NCI-H1694 (cell line): ENCODE measurements at regions not wholly inside any gene's neighbourhood (a gene's known extent, or its start where the extent isn't known, plus 50 kb on each side); places are given as distances from the start of the nearest gene placed in this dataset.

Source experiments
- DNase-seq: peaks from one replicate; lab custom pipeline; 2025; lab: John Stamatoyannopoulos, UW

GRCh38 chr11:19330416-19330815, 89.7 kb upstream of the E2F8 start:
- no peak for DNase-seq

- DNase-seq: no peak
Observed at GRCh38 chr11:19329970-19330369, 89.2 kb upstream of the E2F8 start.

- DNase-seq: no peak
Observed at GRCh38 chr11:19328586-19329311, 88.0 kb upstream of the E2F8 start.

- DNase-seq: no peak
Observed at GRCh38 chr11:19327280-19327679, 86.5 kb upstream of the E2F8 start.

- no peak for DNase-seq
Observed at GRCh38 chr11:19326499-19326898, 85.8 kb upstream of the E2F8 start.

GRCh38 chr11:19323502-19323901, 82.8 kb upstream of the E2F8 start:
- DNase-seq: no peak

- no peak for DNase-seq
Observed at GRCh38 chr11:19321351-19321750, 80.6 kb upstream of the E2F8 start.

- no peak for DNase-seq
Observed at GRCh38 chr11:19320827-19321226, 80.1 kb upstream of the E2F8 start.

GRCh38 chr11:19316434-19316833, 75.7 kb upstream of the E2F8 start:
- no peak for DNase-seq

GRCh38 chr11:19315511-19315910, 74.8 kb upstream of the E2F8 start:
- no peak for DNase-seq

- DNase-seq: no peak
Observed at GRCh38 chr11:19313140-19313539, 72.4 kb upstream of the E2F8 start.

GRCh38 chr11:19311308-19312030, 70.7 kb upstream of the E2F8 start:
- DNase-seq: peak; percentile 62

- DNase-seq: no peak
Observed at GRCh38 chr11:19307498-19307897, 66.8 kb upstream of the E2F8 start.

GRCh38 chr11:19306179-19306944, 65.6 kb upstream of the E2F8 start:
- DNase-seq: no peak

GRCh38 chr11:19301361-19301760, 60.6 kb upstream of the E2F8 start:
- DNase-seq: no peak

GRCh38 chr11:19294444-19294843, 53.7 kb upstream of the E2F8 start:
- DNase-seq: no peak

GRCh38 chr11:19291064-19291463, 50.3 kb upstream of the E2F8 start:
- DNase-seq: no peak
